ENCODE measurements at regions not wholly inside any gene's neighbourhood (a gene's known extent, or its start where the extent isn't known, plus 50 kb on each side); places are given as distances from the start of the nearest gene placed in this dataset.

- TF ChIP-seq TCF12 (IDR thresholded peaks at IDR 0.05) (no peak), CHD2 (IDR thresholded peaks at IDR 0.05; ENCODE audit: low read length, partially characterized antibody) (no peak), JUND (IDR thresholded peaks at IDR 0.05) (no peak), CTCF (IDR thresholded peaks at IDR 0.05) (no peak), POLR2AphosphoS5 (IDR thresholded peaks at IDR 0.05; ENCODE audit: low read depth, low read length) (no peak), FOXM1 (IDR thresholded peaks at IDR 0.05; ENCODE audit: low read depth) (no peak), RFX5 (IDR thresholded peaks at IDR 0.05; ENCODE audit: low read length) (no peak), NRF1 (IDR thresholded peaks at IDR 0.05; ENCODE audit: low read depth, low read length) (no peak)
These were observed 118.3 kb downstream of the KLF6 start for GRCh38 chr10:3666525-3667302.

Data from SK-N-SH (cell line).